ENCODE measurements at regions not wholly inside any gene's neighbourhood (a gene's known extent, or its start where the extent isn't known, plus 50 kb on each side); places are given as distances from the start of the nearest gene placed in this dataset.

DNA sequence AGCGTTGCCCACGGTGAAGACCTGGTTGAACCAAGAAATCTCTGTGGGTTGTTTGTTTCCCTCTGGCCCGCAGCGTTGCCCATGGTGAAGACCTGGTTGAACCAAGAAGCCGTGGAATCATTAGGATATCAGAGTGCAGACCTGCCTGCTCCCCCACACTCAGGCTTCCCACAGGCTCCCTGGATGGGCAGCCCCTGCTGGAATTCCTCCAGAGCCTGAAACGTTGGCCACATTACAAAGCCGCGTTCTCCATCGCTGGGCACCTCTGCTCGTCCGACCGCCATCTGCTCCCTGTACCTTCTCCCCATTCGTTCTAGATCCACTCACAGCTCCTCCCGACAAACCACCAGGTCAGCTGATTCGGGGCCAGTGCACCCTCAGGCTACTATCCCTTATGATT lies 266.9 kb upstream of the SHH start:
- no peaks in the 10 kb centered on the region for H3K27me3 ChIP-seq (ENCODE audit: control insufficient read depth in 2 of 2, insufficient read depth in 2 of 2, low read length in 2 of 2)
- BruUV-seq (replicated peaks): no TSS peak
- H3K9ac ChIP-seq (replicated peaks; ENCODE audit: extremely low read depth, insufficient read depth, low read length): no peak overlapping the region
- H3K79me2 ChIP-seq (ENCODE audit: control insufficient read depth, insufficient read depth, low read length): no peaks in the 10 kb centered on the region
- H3K36me3 ChIP-seq (ENCODE audit: control insufficient read depth in 2 of 2, extremely low read depth in 1 of 2, insufficient read depth in 2 of 2, low read length in 2 of 2): no peaks in the 10 kb centered on the region
- no peak for DNase-seq (ENCODE audit: low read depth, low spot score)
- TF ChIP-seq GATA2 (IDR thresholded peaks at IDR 0.05; ENCODE audit: insufficient read depth, insufficient read length, low read depth, low read length) (no peak), MYC (IDR thresholded peaks at IDR 0.05; ENCODE audit: low read depth, low read length) (no peak), JUN (IDR thresholded peaks at IDR 0.05; ENCODE audit: borderline replicate concordance, insufficient read depth, insufficient read length, low read depth) (no peak), FOS (IDR thresholded peaks at IDR 0.05; ENCODE audit: borderline replicate concordance, insufficient read depth, low read length) (no peak), EZH2 (IDR thresholded peaks at IDR 0.05; ENCODE audit: borderline replicate concordance, low read depth, low read length, severe bottlenecking) (no peak), POLR2AphosphoS5 (IDR thresholded peaks at IDR 0.05; ENCODE audit: insufficient read depth, low read depth, low read length) (no peak), POLR2A (IDR thresholded peaks at IDR 0.05; ENCODE audit: low read depth, low read length) (no peak)
- TF ChIP-seq, protein P1, sequence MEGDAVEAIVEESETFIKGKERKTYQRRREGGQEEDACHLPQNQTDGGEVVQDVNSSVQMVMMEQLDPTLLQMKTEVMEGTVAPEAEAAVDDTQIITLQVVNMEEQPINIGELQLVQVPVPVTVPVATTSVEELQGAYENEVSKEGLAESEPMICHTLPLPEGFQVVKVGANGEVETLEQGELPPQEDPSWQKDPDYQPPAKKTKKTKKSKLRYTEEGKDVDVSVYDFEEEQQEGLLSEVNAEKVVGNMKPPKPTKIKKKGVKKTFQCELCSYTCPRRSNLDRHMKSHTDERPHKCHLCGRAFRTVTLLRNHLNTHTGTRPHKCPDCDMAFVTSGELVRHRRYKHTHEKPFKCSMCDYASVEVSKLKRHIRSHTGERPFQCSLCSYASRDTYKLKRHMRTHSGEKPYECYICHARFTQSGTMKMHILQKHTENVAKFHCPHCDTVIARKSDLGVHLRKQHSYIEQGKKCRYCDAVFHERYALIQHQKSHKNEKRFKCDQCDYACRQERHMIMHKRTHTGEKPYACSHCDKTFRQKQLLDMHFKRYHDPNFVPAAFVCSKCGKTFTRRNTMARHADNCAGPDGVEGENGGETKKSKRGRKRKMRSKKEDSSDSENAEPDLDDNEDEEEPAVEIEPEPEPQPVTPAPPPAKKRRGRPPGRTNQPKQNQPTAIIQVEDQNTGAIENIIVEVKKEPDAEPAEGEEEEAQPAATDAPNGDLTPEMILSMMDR (IDR thresholded peaks at IDR 0.05; ENCODE audit: extremely low read depth in 1 of 2, insufficient read depth in 1 of 2, low read depth in 1 of 2, low read length in 2 of 2): no peak
- TF ChIP-seq, protein P2, sequence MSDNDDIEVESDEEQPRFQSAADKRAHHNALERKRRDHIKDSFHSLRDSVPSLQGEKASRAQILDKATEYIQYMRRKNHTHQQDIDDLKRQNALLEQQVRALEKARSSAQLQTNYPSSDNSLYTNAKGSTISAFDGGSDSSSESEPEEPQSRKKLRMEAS (IDR thresholded peaks at IDR 0.05; ENCODE audit: insufficient read depth, insufficient read length): no peak
- no peak overlapping the region for H3K27ac ChIP-seq (ENCODE audit: insufficient read depth, low read depth, low read length)
- intact Hi-C loops (cut with micrococcal nuclease) (no loop called here), dilution Hi-C loops (cut with MboI; ENCODE audit: extremely low pct_ligation_motif_present, low sequenced_read_pairs) (no loop called here)
- no peak for FAIRE-seq
- no peak overlapping the region for H3K4me3 ChIP-seq (replicated peaks in 1 of 3; ENCODE audit: insufficient read depth in 1 of 3, low read depth in 1 of 3, low read length in 3 of 3)
- no peak overlapping the region for H3K4me2 ChIP-seq (ENCODE audit: insufficient read depth, low read length)
- no peaks in the 10 kb centered on the region for H4K20me1 ChIP-seq (replicated peaks; ENCODE audit: control insufficient read depth, extremely low read depth, insufficient read depth, low read length)
- no peak overlapping the region for H2AFZ ChIP-seq (ENCODE audit: low read depth, low read length)
- peaks cover 2% of the 10 kb centered on the region for H3K9me3 ChIP-seq (replicated peaks; ENCODE audit: control insufficient read depth, insufficient read depth, low read length)
- no peaks in the 10 kb centered on the region for H3K9me1 ChIP-seq (replicated peaks; ENCODE audit: control insufficient read depth, extremely low read depth, insufficient read depth, low read length)
- ChIA-PET POLR2A (no interaction called here), CTCF (no interaction called here)
- H3K4me1 ChIP-seq (ENCODE audit: control insufficient read depth, extremely low read depth, insufficient read depth, low read length): no peaks in the 10 kb centered on the region
